ENCODE measurements at regions not wholly inside any gene's neighbourhood (a gene's known extent, or its start where the extent isn't known, plus 50 kb on each side); places are given as distances from the start of the nearest gene placed in this dataset.
A peak's percentile ranks its signal among the peaks of the same experiment; 100 is the strongest.
"Not testable (repeated sequence)": the region's sequence is repeated elsewhere in the genome, so short reads cannot be mapped to it uniquely, and the experiment has no call there.

- no peak for DNase-seq (ENCODE audit: low spot score)
Observed at GRCh38 chr3:164375538-164375937, 702.8 kb downstream of the SI start.

GRCh38 chr3:164371681-164372080 is 706.6 kb downstream of the SI start:
- no peak for DNase-seq (ENCODE audit: low spot score)

- no peak for DNase-seq (ENCODE audit: low spot score)
Observed at GRCh38 chr3:164370970-164371369, 707.3 kb downstream of the SI start.

- DNase-seq (ENCODE audit: low spot score) = no peak
Observed at GRCh38 chr3:164365242-164365641, 713.1 kb downstream of the SI start.

GRCh38 chr3:164364111-164364510 is 714.2 kb downstream of the SI start:
- DNase-seq (ENCODE audit: low spot score) = no peak

- no peak for DNase-seq (ENCODE audit: low spot score)
Observed at GRCh38 chr3:164360738-164361406, 717.4 kb downstream of the SI start.

GRCh38 chr3:164360078-164360578 is 718.2 kb downstream of the SI start:
- no peak for DNase-seq (ENCODE audit: low spot score)

GRCh38 chr3:164352991-164353390 is 725.3 kb downstream of the SI start:
- no peak for DNase-seq (ENCODE audit: low spot score)

- DNase-seq (ENCODE audit: low spot score) = no peak
Observed at GRCh38 chr3:164351131-164351530, 727.2 kb downstream of the SI start.

- DNase-seq (ENCODE audit: low spot score) = not testable (repeated sequence)
Observed at GRCh38 chr3:164342206-164342605, 736.1 kb downstream of the SI start.

- DNase-seq (ENCODE audit: low spot score) = no peak
Observed at GRCh38 chr3:164341086-164341485, 737.2 kb downstream of the SI start.

GRCh38 chr3:164340273-164340672 is 738.0 kb downstream of the SI start:
- DNase-seq (ENCODE audit: low spot score) = no peak

GRCh38 chr3:164332831-164333802 is 745.2 kb downstream of the SI start:
- DNase-seq (ENCODE audit: low spot score) = peak; percentile 6

GRCh38 chr3:164326714-164327113 is 751.6 kb downstream of the SI start:
- DNase-seq (ENCODE audit: low spot score) = no peak

- DNase-seq (ENCODE audit: low spot score) = no peak
Observed at GRCh38 chr3:164320962-164321361, 757.3 kb downstream of the SI start.

- no peak for DNase-seq (ENCODE audit: low spot score)
Observed at GRCh38 chr3:164306042-164306441, 772.3 kb downstream of the SI start.

GRCh38 chr3:164303894-164304293 is 774.4 kb downstream of the SI start:
- no peak for DNase-seq (ENCODE audit: low spot score)

GRCh38 chr3:164302622-164303021 is 775.7 kb downstream of the SI start:
- no peak for DNase-seq (ENCODE audit: low spot score)

GRCh38 chr3:164291486-164291885 is 786.8 kb downstream of the SI start:
- DNase-seq (ENCODE audit: low spot score) = not testable (repeated sequence)

GRCh38 chr3:164278550-164278949 is 799.7 kb downstream of the SI start:
- DNase-seq (ENCODE audit: low spot score) = no peak

- DNase-seq (ENCODE audit: low spot score) = no peak
Observed at GRCh38 chr3:164267053-164267452, 811.2 kb downstream of the SI start.

GRCh38 chr3:164250923-164251322 is 827.4 kb downstream of the SI start:
- DNase-seq (ENCODE audit: low spot score) = no peak

- no peak for DNase-seq (ENCODE audit: low spot score)
Observed at GRCh38 chr3:164236851-164237250, 841.4 kb downstream of the SI start.

All from LoVo (cell line).